Thoracic aorta (tissue), 2 donors: ENCODE measurements at regions not wholly inside any gene's neighbourhood (a gene's known extent, or its start where the extent isn't known, plus 50 kb on each side); places are given as distances from the start of the nearest gene placed in this dataset.

ENCODE experiments used
- ATAC-seq: fragments of 150-250 bp; one replicate; pipeline ENCODE4 v1.8.0; 2017; ENCODE audit warnings: low read depth; ENCODE audit not compliant: insufficient number of reproducible peaks, low FRiP score
- DNase-seq: peaks from one replicate; pipeline ENCODE4 v3.0.0-alpha.2; 2020; ENCODE audit warnings: low spot score
- H3K27ac ChIP-seq, 2 donors: fragments of 200-600 bp; sonication (generic); 1 replicate in 1 of 2; 2 replicates in 1 of 2; pipeline ENCODE4 v1.5.1; 2016; ENCODE audit warnings: mild to moderate bottlenecking in 2 of 2, moderate library complexity in 2 of 2
- H3K27me3 ChIP-seq: fragments of 200-600 bp; sonication (generic); replicated peaks from 2 replicates; pipeline ENCODE4 v1.6.0; 2016; ENCODE audit warnings: mild to moderate bottlenecking; ENCODE audit not compliant: insufficient read depth
- H3K36me3 ChIP-seq: fragments of 200-600 bp; sonication (generic); one replicate; pipeline ENCODE4 v1.5.1; 2016
- H3K4me1 ChIP-seq, 2 donors: fragments of 200-600 bp; sonication (generic); 1 replicate in 1 of 2; 2 replicates in 1 of 2; pipeline versions ENCODE4 v1.5.1 to v1.6.0; 2016; ENCODE audit warnings: low read depth in 2 of 2, mild to moderate bottlenecking in 1 of 2; ENCODE audit not compliant: control insufficient read depth in 1 of 2
- H3K4me3 ChIP-seq: fragments of 200-600 bp; sonication (generic); 2 replicates; pipeline ENCODE4 v1.5.1; 2016; ENCODE audit warnings: mild to moderate bottlenecking
- H3K9me3 ChIP-seq: fragments of 200-600 bp; sonication (generic); 2 replicates; pipeline ENCODE4 v1.5.1; 2016
- CTCF ChIP-seq: fragments of 200-600 bp; sonication (generic); IDR thresholded peaks from one replicate; pipeline ENCODE4 v1.5.1; 2019; ENCODE audit warnings: antibody characterized with exemption

GRCh38 chr1:60639287-60639686 is 443.1 kb upstream of the NFIA start:
- TF ChIP-seq CTCF, result no peak
- no peaks in the 10 kb centered on the region for H3K9me3 ChIP-seq
- H3K4me3 ChIP-seq, result no peak overlapping the region
- H3K36me3 ChIP-seq, result no peaks in the 10 kb centered on the region
- H3K27me3 ChIP-seq, result no peaks in the 10 kb centered on the region
- no peak overlapping the region for H3K27ac ChIP-seq
- DNase-seq (no peak), ATAC-seq (no peak)
- no peaks in the 10 kb centered on the region for H3K4me1 ChIP-seq

GRCh38 chr1:60637651-60638050 is 444.7 kb upstream of the NFIA start:
- no peak for ATAC-seq
- no peaks in the 10 kb centered on the region for H3K4me1 ChIP-seq
- no peak for DNase-seq
- TF ChIP-seq CTCF, result no peak
- no peaks in the 10 kb centered on the region for H3K27me3 ChIP-seq
- H3K36me3 ChIP-seq, result no peaks in the 10 kb centered on the region
- H3K27ac ChIP-seq, result no peak overlapping the region
- H3K9me3 ChIP-seq, result no peaks in the 10 kb centered on the region
- H3K4me3 ChIP-seq, result no peak overlapping the region

- Histone ChIP-seq H3K36me3 (no peaks in the 10 kb centered on the region), H3K9me3 (no peaks in the 10 kb centered on the region), H3K27ac (no peak overlapping the region), H3K4me3 (no peak overlapping the region), H3K4me1 (no peaks in the 10 kb centered on the region), H3K27me3 (no peaks in the 10 kb centered on the region)
- no peak for TF ChIP-seq CTCF
- no peak for DNase-seq
- ATAC-seq, result no peak
Observed at GRCh38 chr1:60636946-60637345, 445.4 kb upstream of the NFIA start.

GRCh38 chr1:60634106-60634505 is 448.3 kb upstream of the NFIA start:
- DNase-seq (no peak), ATAC-seq (no peak)
- no peak overlapping the region for H3K4me3 ChIP-seq
- TF ChIP-seq CTCF, result no peak
- no peak overlapping the region for H3K27ac ChIP-seq
- no peaks in the 10 kb centered on the region for H3K36me3 ChIP-seq
- no peaks in the 10 kb centered on the region for H3K9me3 ChIP-seq
- H3K4me1 ChIP-seq, result no peaks in the 10 kb centered on the region
- H3K27me3 ChIP-seq, result no peaks in the 10 kb centered on the region

- Histone ChIP-seq H3K9me3 (no peaks in the 10 kb centered on the region), H3K36me3 (no peaks in the 10 kb centered on the region), H3K27me3 (no peaks in the 10 kb centered on the region), H3K4me3 (no peak overlapping the region), H3K4me1 (peaks cover 21 to 34% of the 10 kb centered on the region in 2 donors), H3K27ac (no peak overlapping the region)
- ATAC-seq (no peak), DNase-seq (no peak)
- TF ChIP-seq CTCF, result no peak
Observed at GRCh38 chr1:60622486-60622885, 459.9 kb upstream of the NFIA start.
